Loucy (cell line): ENCODE measurements at regions not wholly inside any gene's neighbourhood (a gene's known extent, or its start where the extent isn't known, plus 50 kb on each side); places are given as distances from the start of the nearest gene placed in this dataset.

ENCODE experiments used
- CTCF ChIP-seq: fragments of 200-600 bp; sonication (generic); conservative IDR thresholded peaks from 2 replicates; pipeline ENCODE4 v1.5.1; 2014; ENCODE audit warnings: mild to moderate bottlenecking, antibody characterized with exemption, low read length
- EZH2phosphoT487 ChIP-seq: fragments of 200-600 bp; IDR thresholded peaks from 2 replicates; pipeline ENCODE4 v1.6.1; 2018; ENCODE audit warnings: antibody characterized with exemption, mild to moderate bottlenecking, moderate library complexity, borderline replicate concordance

DNA sequence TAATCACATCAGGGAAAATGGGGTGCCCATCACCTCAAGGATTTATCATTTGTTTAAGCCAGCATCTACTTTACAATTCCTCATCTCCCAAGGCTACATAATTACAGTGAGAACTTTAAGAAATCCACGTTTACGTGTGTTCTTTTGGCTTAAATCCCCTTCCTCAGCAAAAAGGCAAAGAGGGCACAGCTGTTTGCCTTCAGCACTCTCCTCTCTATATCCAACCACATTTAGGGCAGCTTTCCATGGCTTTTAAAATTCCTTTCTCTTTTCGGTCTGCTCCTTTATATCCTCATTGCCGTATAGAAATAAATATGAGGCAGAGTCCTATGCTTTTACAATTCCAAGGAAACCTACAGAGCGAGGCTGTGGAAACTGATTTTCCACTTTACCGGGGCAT lies 175.9 kb downstream of the EMP1 start:
- TF ChIP-seq CTCF (no peak), EZH2phosphoT487 (no peak)
